HPDE6-E6E7 (cell line): ENCODE measurements at regions not wholly inside any gene's neighbourhood (a gene's known extent, or its start where the extent isn't known, plus 50 kb on each side); places are given as distances from the start of the nearest gene placed in this dataset.

Source experiments
- DNase-seq: peaks from one replicate; pipeline ENCODE4 v3.0.0; 2011; ENCODE audit warnings: missing footprints; ENCODE audit errors: extremely low spot score

- no peak for DNase-seq
These were observed 1893.9 kb upstream of the PIK3C3 start for GRCh38 chr18:40061086-40061485.

DNA sequence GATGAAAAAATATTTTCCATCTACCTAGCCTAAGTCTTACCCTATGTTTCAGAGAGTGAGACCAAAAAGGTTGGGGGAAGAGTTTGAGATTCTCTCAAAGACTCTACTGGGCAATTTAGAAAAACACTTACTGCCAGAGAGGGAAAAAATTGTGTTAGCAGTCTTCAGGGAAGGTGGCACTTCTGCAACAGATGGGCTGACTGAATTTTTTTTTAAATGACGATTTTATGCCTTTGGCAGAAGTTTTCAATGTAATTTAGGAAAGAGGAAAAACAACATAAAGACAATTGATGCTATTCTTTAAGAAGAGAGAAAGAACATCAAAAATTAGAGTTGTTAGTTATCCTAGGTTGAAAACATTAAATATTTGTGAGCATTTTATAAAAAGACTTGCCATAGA lies 1894.5 kb upstream of the PIK3C3 start:
- no peak for DNase-seq

DNA sequence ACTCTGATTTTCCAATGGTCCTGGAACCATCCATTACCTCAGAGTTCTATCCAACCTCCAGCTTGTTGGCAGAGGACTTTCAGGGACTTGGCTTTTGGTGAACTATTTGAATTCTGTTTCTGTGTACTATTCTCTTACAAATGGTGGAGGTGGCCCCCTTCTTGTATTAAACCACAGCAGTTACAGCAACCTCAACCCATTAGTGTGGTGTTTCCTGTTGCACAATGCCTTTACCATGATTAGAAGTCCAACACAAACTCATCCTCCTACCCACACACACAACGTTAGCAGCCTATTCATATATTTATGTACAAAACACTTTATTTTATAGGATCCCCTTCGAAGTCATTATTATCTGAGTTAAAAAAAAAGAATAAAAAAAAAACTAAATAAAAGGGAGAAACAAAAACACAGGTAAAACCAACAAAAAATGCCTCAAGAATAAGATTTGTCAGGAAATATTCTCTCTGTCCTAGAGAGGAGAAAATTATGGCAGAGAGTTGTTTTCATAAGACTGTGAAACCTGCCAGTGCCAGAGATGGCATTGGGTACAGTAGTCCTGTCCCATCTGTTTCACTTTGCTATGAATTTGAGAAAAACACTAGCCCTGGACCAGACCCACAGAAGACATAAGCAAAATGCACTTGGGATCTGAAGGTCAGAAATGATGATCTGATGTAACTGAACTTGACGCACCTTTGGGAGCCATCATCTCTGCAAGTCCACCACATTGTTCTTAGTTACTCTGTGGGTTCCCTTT lies 1896.0 kb upstream of the PIK3C3 start:
- DNase-seq: no peak

DNA sequence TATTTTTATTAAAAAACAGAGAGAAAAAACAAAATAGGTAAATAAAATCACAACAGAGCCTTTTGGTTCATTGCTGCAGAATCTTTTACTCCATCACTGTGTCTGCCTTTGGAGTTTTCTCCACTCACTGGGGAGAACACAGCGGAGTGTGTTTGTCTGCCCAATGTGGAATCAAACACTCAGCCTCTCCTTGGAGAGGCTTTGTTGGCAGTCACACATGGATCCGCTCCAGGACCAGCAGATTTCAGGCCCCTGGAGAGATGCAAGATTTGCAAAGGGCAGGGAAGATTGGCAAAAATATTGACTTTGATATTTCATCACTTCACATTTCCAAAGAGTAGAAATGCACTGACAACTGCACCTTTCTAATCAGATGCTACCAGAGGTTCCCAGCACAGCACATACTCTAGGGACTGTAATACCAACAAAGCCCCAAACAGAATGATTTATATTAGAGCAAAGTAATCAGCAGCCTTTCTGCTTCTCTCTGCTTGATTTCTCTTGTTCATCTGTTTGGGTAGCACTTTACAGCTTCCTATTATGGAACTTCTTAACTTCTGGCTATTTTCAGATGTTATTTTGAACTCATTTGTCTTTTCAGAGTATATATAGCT lies 1898.8 kb upstream of the PIK3C3 start:
- no peak for DNase-seq

DNA sequence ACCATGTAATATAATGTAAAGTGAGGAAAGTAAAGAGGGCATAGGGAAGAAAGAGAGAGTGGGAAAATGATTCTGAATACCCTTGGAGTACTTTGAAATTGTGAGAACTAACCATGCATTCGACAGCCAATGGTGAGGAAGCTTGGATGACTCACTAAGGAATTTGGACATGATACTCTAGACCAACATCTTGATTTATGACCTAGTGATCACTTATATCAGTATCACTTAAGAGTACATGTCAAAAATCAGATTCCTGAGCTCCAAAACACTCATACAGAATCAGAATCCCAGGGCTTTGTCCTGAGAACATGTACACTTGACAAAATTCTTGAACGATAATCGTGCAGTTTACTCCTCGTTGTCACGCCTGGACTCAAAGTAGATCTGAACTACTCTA lies 1899.8 kb upstream of the PIK3C3 start:
- no peak for DNase-seq

GRCh38 chr18:40049716-40050115 lies 1905.3 kb upstream of the PIK3C3 start:
- DNase-seq: no peak

GRCh38 chr18:40048886-40049650 lies 1906.0 kb upstream of the PIK3C3 start:
- no peak for DNase-seq

- DNase-seq: no peak
These were observed 1906.8 kb upstream of the PIK3C3 start for GRCh38 chr18:40048253-40048652.

- DNase-seq: no peak
These were observed 1908.4 kb upstream of the PIK3C3 start for GRCh38 chr18:40046596-40046995.

DNA sequence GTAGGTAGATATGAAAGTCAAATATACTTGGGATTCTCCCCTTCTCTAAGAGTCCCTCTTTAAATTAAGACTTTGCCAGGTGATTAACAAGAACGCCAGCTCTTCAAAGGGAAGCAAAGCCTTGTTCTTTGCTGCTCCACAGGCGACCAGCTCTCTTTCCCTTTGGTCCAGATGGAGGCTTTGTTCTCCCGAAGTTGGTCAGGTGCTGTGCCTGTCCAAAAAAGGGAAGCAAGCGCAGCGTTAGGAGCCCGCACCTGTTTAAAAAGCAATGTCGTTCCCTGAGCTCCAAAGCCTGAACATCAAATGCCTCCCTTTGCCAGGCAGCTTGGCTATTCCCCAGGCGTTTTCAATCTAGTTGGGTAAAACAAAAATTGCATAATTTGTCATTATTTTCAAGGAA lies 1913.1 kb upstream of the PIK3C3 start:
- DNase-seq: no peak

DNA sequence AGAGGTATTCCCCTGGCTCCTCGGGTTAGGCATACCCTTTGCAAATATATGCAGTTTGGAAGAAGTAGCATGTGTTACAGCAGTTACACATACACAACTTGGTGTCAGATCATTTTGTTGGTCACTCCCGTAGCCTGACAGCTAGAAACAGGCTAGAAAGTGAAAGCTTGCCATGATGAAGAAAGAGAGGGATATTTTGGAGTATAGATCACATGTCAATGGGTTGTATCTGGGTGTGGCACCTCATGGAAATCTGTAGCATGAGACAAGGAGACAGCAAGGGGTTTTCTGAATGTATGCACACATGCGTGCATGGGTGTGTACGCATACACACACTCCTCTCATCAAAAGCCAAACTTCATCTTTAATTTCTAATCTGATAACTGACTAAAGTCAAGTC lies 1914.5 kb upstream of the PIK3C3 start:
- DNase-seq: no peak

DNA sequence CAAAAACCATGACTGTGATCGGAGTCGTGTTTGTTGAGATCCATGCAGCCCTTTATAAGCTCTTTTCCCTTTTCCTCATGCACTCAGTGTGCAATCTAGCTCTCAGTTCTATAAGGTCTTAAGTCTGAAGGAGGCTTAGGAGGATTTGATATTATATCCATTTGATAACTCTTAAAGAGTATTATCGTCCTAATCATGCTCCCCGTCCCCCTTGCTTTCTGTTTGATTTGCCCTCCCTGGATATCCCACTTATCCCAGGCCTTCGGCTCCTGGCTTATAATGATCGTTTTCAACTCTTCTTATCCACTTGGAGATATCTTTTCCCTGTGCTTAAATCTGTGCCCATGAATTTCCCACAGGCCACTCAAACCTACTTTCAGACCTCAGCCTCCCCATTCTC lies 1917.7 kb upstream of the PIK3C3 start:
- DNase-seq: no peak

DNA sequence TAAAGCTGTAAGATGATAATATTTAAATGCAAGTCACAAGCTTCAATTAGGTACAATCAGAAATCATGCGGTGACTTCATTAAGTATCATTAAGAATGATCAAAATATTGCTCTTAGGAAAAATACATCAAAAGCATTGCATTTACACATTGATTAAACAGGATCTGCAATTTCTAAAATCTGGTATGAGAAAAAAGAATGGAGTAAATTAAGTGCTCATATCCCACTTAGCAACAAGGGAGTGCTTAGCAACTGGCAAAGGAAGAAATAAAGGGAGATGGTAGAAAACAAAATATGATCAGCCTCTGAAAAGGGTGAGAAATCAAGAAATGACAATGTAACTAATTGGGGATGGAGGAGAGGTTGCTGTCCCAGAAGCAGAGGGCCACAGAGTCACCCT lies 1918.2 kb upstream of the PIK3C3 start:
- DNase-seq: no peak

GRCh38 chr18:40035966-40036365 lies 1919.1 kb upstream of the PIK3C3 start:
- DNase-seq: no peak

DNA sequence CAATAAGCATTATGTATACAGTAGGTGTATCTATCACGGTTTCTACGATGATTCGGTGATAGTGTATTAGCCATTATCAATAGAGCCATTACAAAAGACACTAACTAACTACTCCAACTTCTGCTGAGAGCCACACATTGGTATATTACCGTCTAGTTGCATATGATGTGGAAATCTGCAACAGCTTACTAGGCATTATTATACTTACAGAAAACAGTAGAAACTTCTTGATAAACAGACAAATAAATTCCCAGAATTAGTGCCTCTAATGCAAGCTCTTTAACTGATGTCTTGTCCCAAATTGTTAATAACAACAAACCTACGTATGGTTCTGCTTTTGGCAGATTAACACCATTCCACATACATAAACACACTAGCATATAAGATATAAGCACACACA lies 1923.0 kb upstream of the PIK3C3 start:
- no peak for DNase-seq

- no peak for DNase-seq
These were observed 1923.6 kb upstream of the PIK3C3 start for GRCh38 chr18:40031435-40031834.

DNA sequence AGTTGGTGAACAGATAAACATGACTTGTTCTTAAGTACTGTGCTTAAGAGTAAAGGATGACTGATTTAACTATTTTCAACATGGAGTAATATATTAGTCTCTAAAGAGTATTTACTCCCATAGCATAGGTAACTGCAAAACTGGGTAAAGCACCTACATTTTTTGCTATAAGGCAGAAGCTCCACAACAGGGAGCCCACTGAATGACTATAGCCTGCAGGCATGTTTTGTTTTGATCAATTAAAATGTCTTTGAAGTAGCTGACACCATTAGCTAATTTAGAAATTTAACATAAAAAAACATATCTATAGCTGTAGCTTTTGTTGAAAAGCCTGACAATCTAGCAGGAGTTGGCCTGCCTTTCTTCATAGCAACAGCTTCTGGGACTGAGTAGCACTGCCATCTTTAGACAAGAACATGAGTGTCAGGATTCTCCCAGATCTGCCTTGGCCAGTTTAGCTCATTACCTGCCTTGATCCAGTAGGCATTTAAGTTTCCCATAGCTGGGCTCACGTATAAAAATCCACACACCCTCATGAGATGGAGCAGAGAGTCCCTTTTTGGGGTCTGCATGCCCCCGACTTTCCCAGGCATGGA lies 1935.1 kb upstream of the PIK3C3 start:
- DNase-seq: no peak

- DNase-seq: no peak
These were observed 1936.8 kb upstream of the PIK3C3 start for GRCh38 chr18:40018266-40018665.

GRCh38 chr18:40017021-40017420 lies 1938.0 kb upstream of the PIK3C3 start:
- no peak for DNase-seq

- DNase-seq: no peak
These were observed 1938.6 kb upstream of the PIK3C3 start for GRCh38 chr18:40016405-40016804.

DNA sequence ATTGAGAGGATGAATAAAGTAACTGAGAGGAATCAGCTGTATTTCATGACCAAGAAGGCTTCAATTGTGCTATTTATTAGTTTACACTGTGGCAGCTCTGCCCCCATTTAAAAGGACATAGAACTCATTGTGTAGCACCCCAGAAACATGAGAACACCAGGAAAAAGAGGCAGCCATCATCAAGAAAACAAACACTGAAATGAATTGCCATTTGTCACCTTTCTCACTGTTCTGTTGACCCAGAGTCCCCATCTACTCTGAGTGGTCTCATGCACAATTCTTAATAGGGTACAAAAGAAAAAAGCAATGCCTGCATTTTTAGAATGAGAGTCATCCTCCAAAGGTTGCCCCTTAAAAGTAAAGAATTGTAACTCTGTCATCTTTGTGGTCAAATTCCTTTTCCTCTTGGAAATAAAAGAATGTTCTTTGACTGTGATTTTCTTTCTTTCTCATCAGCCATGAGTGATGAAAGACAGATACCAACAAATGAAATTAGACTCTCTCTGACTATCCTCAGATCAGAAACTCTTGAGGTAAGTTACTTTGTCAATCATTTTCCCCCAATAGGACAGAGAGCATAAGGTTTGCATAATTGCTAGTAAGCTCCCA lies 1941.9 kb upstream of the PIK3C3 start:
- DNase-seq: no peak

DNA sequence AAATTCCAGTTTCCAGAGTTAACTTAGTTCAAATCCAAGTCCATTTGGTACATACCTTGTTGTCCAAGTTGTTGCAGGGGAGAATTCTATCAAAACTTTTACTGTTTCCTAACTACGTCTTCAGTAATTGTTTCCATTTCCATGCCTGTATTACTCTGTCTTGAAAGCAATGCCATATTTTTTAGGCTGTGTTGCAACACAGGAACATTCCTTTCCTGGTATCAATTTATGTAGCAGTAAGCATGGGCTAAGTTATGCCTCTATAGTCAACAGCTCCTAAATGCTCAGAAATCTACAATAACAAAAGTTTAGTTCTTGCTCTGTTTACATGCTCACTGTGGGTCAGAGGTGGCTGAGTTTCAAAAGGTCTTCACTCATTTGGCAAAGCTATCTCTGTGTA lies 1943.8 kb upstream of the PIK3C3 start:
- no peak for DNase-seq
